ENCODE measurements at regions not wholly inside any gene's neighbourhood (a gene's known extent, or its start where the extent isn't known, plus 50 kb on each side); places are given as distances from the start of the nearest gene placed in this dataset.

- TF ChIP-seq POLR2AphosphoS5 (IDR thresholded peaks at IDR 0.05; ENCODE audit: low read depth, low read length), result no peak
- no peak for TF ChIP-seq POLR2A (IDR thresholded peaks at IDR 0.05; ENCODE audit: low read depth, low read length)
Observed at GRCh38 chr4:31085689-31086088, 365.5 kb downstream of the PCDH7 start.
